Esophagus squamous epithelium (tissue), 5 donors: ENCODE measurements at regions not wholly inside any gene's neighbourhood (a gene's known extent, or its start where the extent isn't known, plus 50 kb on each side); places are given as distances from the start of the nearest gene placed in this dataset.

Experiments used
- DNase-seq: peaks from one replicate; lab custom pipeline; 2025; lab: John Stamatoyannopoulos, UW
- H3K27ac ChIP-seq, 4 donors: fragments of 200-600 bp; sonication (generic); one replicate each; pipeline ENCODE4 v1.5.1; 2016 to 2019; ENCODE audit warnings: mild to moderate bottlenecking in 1 of 4
- H3K27me3 ChIP-seq, 4 donors: fragments of 200-600 bp; sonication (generic); 1 replicate in 3 of 4; 2 replicates in 1 of 4; pipeline versions ENCODE4 v1.5.1 to v1.6.0; 2017 to 2021; ENCODE audit warnings: antibody characterized with exemption in 1 of 4
- H3K36me3 ChIP-seq, 3 donors: fragments of 200-600 bp; sonication (generic); one replicate each; pipeline ENCODE4 v1.5.1; 2016 to 2019
- H3K4me1 ChIP-seq, 3 donors: fragments of 200-600 bp; sonication (generic); one replicate each; pipeline ENCODE4 v1.5.1; 2017 to 2019
- H3K4me3 ChIP-seq, 4 donors: fragments of 200-600 bp; sonication (generic); 1 replicate in 3 of 4; 2 replicates in 1 of 4; pipeline ENCODE4 v1.5.1; 2016 to 2019; ENCODE audit warnings: mild to moderate bottlenecking in 2 of 4, moderate library complexity in 1 of 4
- H3K9me3 ChIP-seq, 3 donors: fragments of 200-600 bp; sonication (generic); one replicate each; pipeline ENCODE4 v1.5.1; 2016 to 2019
- CTCF ChIP-seq, 6 experiments: fragments of 450-650 bp in 4 of 6; fragments of 200-600 bp in 2 of 6; sonication (generic) in 2 of 6; IDR thresholded peaks; one replicate each; pipeline ENCODE4 v1.5.1; 2016 to 2019; ENCODE audit warnings: antibody characterized with exemption in 6 of 6, mild to moderate bottlenecking in 4 of 6, moderate library complexity in 4 of 6
- POLR2A ChIP-seq, 4 donors: fragments of 450-650 bp; IDR thresholded peaks; one replicate each; pipeline ENCODE4 v1.6.1; 2017; ENCODE audit warnings: antibody characterized with exemption in 4 of 4, mild to moderate bottlenecking in 4 of 4, moderate library complexity in 3 of 4
- WGBS, 2 donors: methylation state at CpG; one replicate each; pipeline ENCODE4 v1.1.5; 2018; 5-methylcytosine and 5-hydroxymethylcytosine counted together
- intact Hi-C: fragments of 100-400 bp; cut with DNase I; formaldehyde crosslinking; loops from one replicate; pipeline ENCODE4 v1.15.0; 2022
- donor health status: DM: yes; HTN: yes; CAD: no.

GRCh38 chr18:28575123-28575522 lies 398.2 kb upstream of the CDH2 start:
- 60 to 68% methylated on average over 3 of the region's 3 CpGs for WGBS, 2 donors
- TF ChIP-seq POLR2A (IDR thresholded peaks at IDR 0.05) (no peak), CTCF (IDR thresholded peaks at IDR 0.05) (no peak)
- H3K36me3 ChIP-seq, result no peaks in the 10 kb centered on the region
- H3K4me3 ChIP-seq, result no peak overlapping the region
- intact Hi-C loops, result no loop called here
- H3K27ac ChIP-seq, result no peak overlapping the region
- no peaks in the 10 kb centered on the region for H3K27me3 ChIP-seq
- H3K4me1 ChIP-seq, result no peaks in the 10 kb centered on the region
- DNase-seq, result no peak
- no peaks in the 10 kb centered on the region for H3K9me3 ChIP-seq

GRCh38 chr18:28574175-28574574 lies 397.2 kb upstream of the CDH2 start:
- no peak overlapping the region for H3K4me3 ChIP-seq
- no peaks in the 10 kb centered on the region for H3K36me3 ChIP-seq
- no peak for DNase-seq
- WGBS, 2 donors, result 60 to 71% methylated on average over 1 of the region's 1 CpG
- no peaks in the 10 kb centered on the region for H3K9me3 ChIP-seq
- no peaks in the 10 kb centered on the region for H3K4me1 ChIP-seq
- H3K27me3 ChIP-seq, result no peaks in the 10 kb centered on the region
- intact Hi-C loops, result no loop called here
- TF ChIP-seq CTCF (IDR thresholded peaks at IDR 0.05) (no peak), POLR2A (IDR thresholded peaks at IDR 0.05) (no peak)
- no peak overlapping the region for H3K27ac ChIP-seq

GRCh38 chr18:28571929-28572328 lies 395.0 kb upstream of the CDH2 start:
- TF ChIP-seq CTCF (IDR thresholded peaks at IDR 0.05) (no peak), POLR2A (IDR thresholded peaks at IDR 0.05) (no peak)
- no peaks in the 10 kb centered on the region for H3K27me3 ChIP-seq
- H3K27ac ChIP-seq, result no peak overlapping the region
- WGBS, 2 donors, result 60 to 68% methylated on average over 2 of the region's 2 CpGs
- H3K36me3 ChIP-seq, result no peaks in the 10 kb centered on the region
- no peaks in the 10 kb centered on the region for H3K9me3 ChIP-seq
- H3K4me1 ChIP-seq, result no peaks in the 10 kb centered on the region
- DNase-seq, result no peak
- no peak overlapping the region for H3K4me3 ChIP-seq
- intact Hi-C loops, result no loop called here

GRCh38 chr18:28560331-28560730 lies 383.4 kb upstream of the CDH2 start:
- H3K4me3 ChIP-seq, result no peak overlapping the region
- intact Hi-C loops, result no loop called here
- DNase-seq, result no peak
- TF ChIP-seq CTCF (IDR thresholded peaks at IDR 0.05), result no peak
- TF ChIP-seq POLR2A (IDR thresholded peaks at IDR 0.05), result no peak
- H3K9me3 ChIP-seq, result no peaks in the 10 kb centered on the region
- no peaks in the 10 kb centered on the region for H3K4me1 ChIP-seq
- H3K36me3 ChIP-seq, result no peaks in the 10 kb centered on the region
- H3K27ac ChIP-seq, result no peak overlapping the region
- H3K27me3 ChIP-seq, result no peaks in the 10 kb centered on the region

GRCh38 chr18:28559511-28559910 lies 382.6 kb upstream of the CDH2 start:
- Histone ChIP-seq H3K4me1 (no peaks in the 10 kb centered on the region), H3K27me3 (no peaks in the 10 kb centered on the region), H3K4me3 (no peak overlapping the region), H3K27ac (no peak overlapping the region), H3K9me3 (no peaks in the 10 kb centered on the region), H3K36me3 (no peaks in the 10 kb centered on the region)
- DNase-seq, result no peak
- intact Hi-C loops, result no loop called here
- WGBS, 2 donors, result 16 to 26% methylated on average over 1 of the region's 1 CpG
- no peak for TF ChIP-seq POLR2A (IDR thresholded peaks at IDR 0.05)
- no peak for TF ChIP-seq CTCF (IDR thresholded peaks at IDR 0.05)
